H1 (cell line): ENCODE measurements at regions not wholly inside any gene's neighbourhood (a gene's known extent, or its start where the extent isn't known, plus 50 kb on each side); places are given as distances from the start of the nearest gene placed in this dataset.

Experiments
- CTCF ChIA-PET: fragments of 300-600 bp; sonication (Branson Sonifier 250); formaldehyde crosslinking; loops from one replicate; lab custom pipeline; 2021; ENCODE audit not compliant: partially characterized antibody; lab: Charles Lee
- POLR2A ChIA-PET: fragments of 300-600 bp; sonication (Branson Sonifier 250); formaldehyde crosslinking; loops from one replicate; lab custom pipeline; 2021; ENCODE audit warnings: inconsistent platforms; ENCODE audit not compliant: partially characterized antibody; lab: Charles Lee
- DNase-seq, 2 experiments: peaks; one replicate each; pipeline versions ENCODE4 v3.0.0 to v3.0.0-alpha.2; 2010 to 2022; ENCODE audit warnings: low spot score in 2 of 2, low read depth in 1 of 2, mixed read lengths in 1 of 2
- FAIRE-seq: peaks from 2 replicates; lab custom pipeline; 2011; peaks lifted over from hg19 to GRCh38; lab: Jason Lieb, UNC
- H2AFZ ChIP-seq: 2 replicates; pipeline ENCODE4 v1.8.1; 2012; ENCODE audit warnings: low read length, inconsistent platforms
- H2AK5ac ChIP-seq: 2 replicates; pipeline ENCODE4 v1.6.1; 2013; ENCODE audit warnings: low read depth, low read length
- H2BK120ac ChIP-seq: replicated peaks from 2 replicates; pipeline ENCODE3; 2013; ENCODE audit warnings: low read depth, low read length, inconsistent platforms
- H2BK12ac ChIP-seq: 2 replicates; pipeline ENCODE4 v1.6.1; 2013; ENCODE audit warnings: low read depth, low read length
- H2BK15ac ChIP-seq: 2 replicates; pipeline ENCODE4 v1.6.1; 2013; ENCODE audit warnings: low read length
- H2BK20ac ChIP-seq: 2 replicates; pipeline ENCODE4 v1.6.1; 2013; ENCODE audit warnings: low read length
- H2BK5ac ChIP-seq: 2 replicates; pipeline ENCODE4 v1.6.1; 2013; ENCODE audit warnings: low read depth, low read length
- H3K14ac ChIP-seq: 2 replicates; pipeline ENCODE4 v1.6.1; 2013; ENCODE audit warnings: inconsistent platforms; ENCODE audit not compliant: insufficient read length
- H3K18ac ChIP-seq: 2 replicates; pipeline ENCODE4 v1.6.1; 2013; ENCODE audit warnings: low read length; ENCODE audit errors: extremely low read depth
- H3K23ac ChIP-seq: 2 replicates; pipeline ENCODE4 v1.6.1; 2013; ENCODE audit warnings: inconsistent platforms; ENCODE audit not compliant: insufficient read length
- H3K23me2 ChIP-seq: 2 replicates; pipeline ENCODE4 v1.6.1; 2013; ENCODE audit warnings: low read depth, low read length
- H3K27ac ChIP-seq: 2 replicates; pipeline ENCODE4 v1.6.1; 2011; ENCODE audit warnings: low read depth, low read length, inconsistent platforms
- H3K27me3 ChIP-seq, 4 experiments: replicated peaks in 1 of 4; 1 replicate in 1 of 4; 2 replicates in 3 of 4; pipeline versions ENCODE4 v1.6.1 to v1.8.1; 2011 to 2013; ENCODE audit warnings: low read length in 3 of 4, mild to moderate bottlenecking in 3 of 4, inconsistent platforms in 2 of 4, mixed read lengths in 2 of 4, moderate library complexity in 1 of 4; ENCODE audit not compliant: control insufficient read depth in 3 of 4, insufficient read depth in 3 of 4; ENCODE audit errors: extremely low read depth in 1 of 4
- H3K36me3 ChIP-seq, 4 experiments: 2 replicates each; pipeline versions ENCODE4 v1.6.1 to v1.8.1; 2011 to 2013; ENCODE audit warnings: mild to moderate bottlenecking in 4 of 4, low read length in 3 of 4, moderate library complexity in 2 of 4, control low read depth in 1 of 4, inconsistent platforms in 1 of 4; ENCODE audit not compliant: insufficient read depth in 4 of 4, control insufficient read depth in 2 of 4
- H3K4ac ChIP-seq: replicated peaks from 2 replicates; pipeline ENCODE3; 2013; ENCODE audit warnings: low read length, low read depth, mixed read lengths, inconsistent platforms; ENCODE audit not compliant: insufficient read length
- H3K4me1 ChIP-seq, 4 experiments: replicated peaks in 1 of 4; 1 replicate in 1 of 4; 2 replicates in 3 of 4; pipeline versions ENCODE4 v1.6.1 to v1.8.1; 2011 to 2013; ENCODE audit warnings: low read length in 3 of 4, inconsistent platforms in 2 of 4, mixed read lengths in 1 of 4; ENCODE audit not compliant: insufficient read depth in 4 of 4, control insufficient read depth in 3 of 4
- H3K4me2 ChIP-seq, 2 experiments: 2 replicates each; pipeline versions ENCODE4 v1.6.1 to v1.8.1; 2011 to 2013; ENCODE audit warnings: low read depth in 2 of 2, low read length in 2 of 2, control low read depth in 1 of 2, inconsistent platforms in 1 of 2, mild to moderate bottlenecking in 1 of 2; ENCODE audit not compliant: insufficient read depth in 1 of 2
- H3K4me3 ChIP-seq, 4 experiments: fragments of 200-600, 300-600 bp in 1 of 4; sonication (generic), shearing (Covaris generic), sonication (Bioruptor Twin) in 1 of 4; 2 replicates each; pipeline versions ENCODE4 v1.5.1 to v1.8.1; 2011 to 2016; ENCODE audit warnings: low read length in 4 of 4, low read depth in 3 of 4, control low read depth in 2 of 4, inconsistent platforms in 2 of 4, mild to moderate bottlenecking in 2 of 4, mixed read lengths in 1 of 4, moderate library complexity in 1 of 4; ENCODE audit not compliant: insufficient read depth in 2 of 4; ENCODE audit errors: extremely low read depth in 1 of 4
- H3K56ac ChIP-seq: replicated peaks from 2 replicates; pipeline ENCODE3; 2013; ENCODE audit warnings: low read depth, mild to moderate bottlenecking, mixed read lengths, low read length, inconsistent platforms; ENCODE audit not compliant: insufficient read length
- H3K79me1 ChIP-seq: 2 replicates; pipeline ENCODE4 v1.6.1; 2013; ENCODE audit warnings: low read depth, low read length, control low read depth
- H3K79me2 ChIP-seq, 2 experiments: 2 replicates each; pipeline versions ENCODE4 v1.6.1 to v1.8.1; 2012 to 2013; ENCODE audit warnings: low read length in 2 of 2, mild to moderate bottlenecking in 2 of 2, inconsistent platforms in 1 of 2; ENCODE audit not compliant: insufficient read depth in 2 of 2, control insufficient read depth in 1 of 2
- H3K9ac ChIP-seq, 4 experiments: replicated peaks in 1 of 4; 1 replicate in 1 of 4; 2 replicates in 3 of 4; pipeline versions ENCODE4 v1.6.1 to v1.8.1; 2011 to 2013; ENCODE audit warnings: low read depth in 3 of 4, low read length in 3 of 4, control low read depth in 2 of 4, mild to moderate bottlenecking in 2 of 4, moderate library complexity in 2 of 4, inconsistent platforms in 1 of 4; ENCODE audit errors: extremely low read depth in 1 of 4
- H3K9me3 ChIP-seq, 2 experiments: 2 replicates each; pipeline versions ENCODE4 v1.6.1 to v1.8.1; 2012 to 2013; ENCODE audit warnings: mild to moderate bottlenecking in 2 of 2, moderate library complexity in 2 of 2, control low read depth in 1 of 2, inconsistent platforms in 1 of 2, low read depth in 1 of 2, low read length in 1 of 2, mixed read lengths in 1 of 2; ENCODE audit not compliant: insufficient read depth in 2 of 2
- H4K20me1 ChIP-seq, 2 experiments: replicated peaks in 1 of 2; 2 replicates each; pipeline versions ENCODE3 to v1.8.1; 2011 to 2013; ENCODE audit warnings: inconsistent platforms in 2 of 2, low read length in 2 of 2, mild to moderate bottlenecking in 1 of 2; ENCODE audit not compliant: insufficient read depth in 2 of 2, control insufficient read depth in 1 of 2
- H4K5ac ChIP-seq: 2 replicates; pipeline ENCODE4 v1.6.1; 2013; ENCODE audit warnings: low read length, low read depth, mixed read lengths, inconsistent platforms; ENCODE audit not compliant: insufficient read length
- H4K8ac ChIP-seq: 2 replicates; pipeline ENCODE4 v1.8.0; 2013; ENCODE audit warnings: mild to moderate bottlenecking, moderate library complexity, low read length, inconsistent platforms; ENCODE audit not compliant: insufficient read depth; ENCODE audit errors: extremely low read depth
- H4K91ac ChIP-seq: replicated peaks from 2 replicates; pipeline ENCODE3; 2013; ENCODE audit warnings: low read length, mixed read lengths, inconsistent platforms; ENCODE audit not compliant: insufficient read length
- ASH2L ChIP-seq: fragments of 200-600, 300-600 bp; sonication (generic); IDR thresholded peaks from one replicate; pipeline ENCODE4 v1.7.1; 2017; ENCODE audit warnings: low read length
- BACH1 ChIP-seq: IDR thresholded peaks from 2 replicates; pipeline ENCODE4 v1.6.1; 2012; ENCODE audit warnings: low read length, improper control_type of control experiment
- BRCA1 ChIP-seq: IDR thresholded peaks from 2 replicates; pipeline ENCODE4 v1.6.1; 2012; ENCODE audit warnings: low read depth, low read length, improper control_type of control experiment
- FOSL1 ChIP-seq: IDR thresholded peaks from 2 replicates; pipeline ENCODE4 v1.6.1; 2011; ENCODE audit warnings: mild to moderate bottlenecking, low read depth, low read length, moderate library complexity; ENCODE audit not compliant: insufficient read depth
- KDM4A ChIP-seq: IDR thresholded peaks from one replicate; pipeline ENCODE4 v1.7.1; 2012; ENCODE audit warnings: low read depth, mild to moderate bottlenecking, moderate library complexity, low read length, inconsistent platforms; ENCODE audit not compliant: severe bottlenecking
- POLR2AphosphoS5 ChIP-seq: IDR thresholded peaks from 2 replicates; pipeline ENCODE4 v1.6.1; 2011; ENCODE audit warnings: low read depth, low read length
- SUZ12 ChIP-seq: fragments of 200-600 bp; sonication (generic); IDR thresholded peaks from 2 replicates; pipeline ENCODE4 v1.6.1; 2012; ENCODE audit warnings: mild to moderate bottlenecking, inconsistent platforms, low read length, moderate library complexity, mixed read lengths
- YY1 ChIP-seq: IDR thresholded peaks from 2 replicates; pipeline ENCODE4 v1.6.1; 2011; ENCODE audit warnings: low read depth, mild to moderate bottlenecking, low read length
- WGBS, 2 experiments: shearing (Covaris generic) in 1 of 2; methylation state at CpG; one replicate each; pipeline versions ENCODE4 v1.1.6 to v1.1.7; 2013 to 2015; ENCODE audit warnings: low lambda C conversion rate in 2 of 2, mixed read lengths in 2 of 2, inconsistent platforms in 1 of 2, low coverage in 1 of 2, missing lambda C conversion rate in 1 of 2; ENCODE audit not compliant: insufficient replicate concordance in 2 of 2, insufficient coverage in 1 of 2, insufficient read length in 1 of 2; ENCODE audit errors: extremely low coverage in 1 of 2, missing lambda C conversion rate in 1 of 2; 5-methylcytosine and 5-hydroxymethylcytosine counted together

- no peak for FAIRE-seq
- POLR2A ChIA-PET = no interaction called here
- no peak overlapping the region for H4K91ac ChIP-seq
Observed at GRCh38 chr6:141141870-141142269, 990.9 kb upstream of the GJE1 start.

More at GRCh38 chr6:141141870-141142269, 990.9 kb upstream of the GJE1 start:
- Histone ChIP-seq H2BK12ac (no peak overlapping the region), H2BK120ac (no peak overlapping the region), H3K4me1 (no peaks in the 10 kb centered on the region), H2BK15ac (no peak overlapping the region), H3K4ac (no peak overlapping the region), H4K5ac (no peak overlapping the region), H3K4me2 (no peak overlapping the region), H3K79me1 (no peaks in the 10 kb centered on the region), H2BK5ac (no peak overlapping the region), H2AK5ac (no peak overlapping the region), H3K36me3 (no peaks in the 10 kb centered on the region), H3K56ac (no peak overlapping the region), H3K23ac (no peak overlapping the region), H2AFZ (no peak overlapping the region), H3K9ac (no peak overlapping the region), H3K14ac (no peak overlapping the region), H3K18ac (no peak overlapping the region), H3K23me2 (no peaks in the 10 kb centered on the region), H3K27ac (no peak overlapping the region), H4K8ac (no peak overlapping the region), H2BK20ac (no peak overlapping the region), H3K9me3 (no peaks in the 10 kb centered on the region; a peak in 1 of 4 replicates), H3K79me2 (no peaks in the 10 kb centered on the region), H3K27me3 (no peaks in the 10 kb centered on the region), H4K20me1 (no peaks in the 10 kb centered on the region), H3K4me3 (no peak overlapping the region)
- WGBS, 2 experiments = 90% methylated on average over 2 of the region's 2 CpGs; no CpG with 5 or more reads in 1 of the 2 experiments
- CTCF ChIA-PET = no interaction called here
- no peak for DNase-seq
- TF ChIP-seq POLR2AphosphoS5 (no peak), ASH2L (no peak), KDM4A (no peak), FOSL1 (no peak), BRCA1 (no peak), SUZ12 (no peak), BACH1 (no peak), YY1 (no peak)
